NCI-H187 (cell line): ENCODE measurements at regions not wholly inside any gene's neighbourhood (a gene's known extent, or its start where the extent isn't known, plus 50 kb on each side); places are given as distances from the start of the nearest gene placed in this dataset.
"Not testable (repeated sequence)": the region's sequence is repeated elsewhere in the genome, so short reads cannot be mapped to it uniquely, and the experiment has no call there.

ENCODE experiments used
- DNase-seq, 2 experiments: peaks; one replicate each; lab custom pipeline; 2025; lab: John Stamatoyannopoulos, UW

DNA sequence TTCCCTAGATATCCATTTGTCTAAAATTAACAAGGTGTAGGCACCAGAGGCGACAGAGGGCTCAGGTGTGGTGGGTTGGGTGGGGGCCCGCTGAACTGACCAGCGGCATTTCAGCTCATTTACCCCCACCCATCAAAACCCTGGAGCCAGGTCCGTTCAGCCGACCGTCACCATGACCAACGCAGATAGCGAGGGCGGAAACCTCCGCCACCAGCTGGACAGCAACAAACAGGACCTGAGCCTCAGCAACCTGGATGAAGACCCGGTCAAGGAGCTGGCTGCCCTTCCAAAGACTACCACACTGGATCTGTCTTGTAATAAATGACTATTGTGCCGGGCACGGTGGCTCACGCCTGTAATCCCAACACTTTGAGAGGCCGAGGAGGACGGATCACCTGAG is 120.8 kb upstream of the LGSN start:
- DNase-seq: no peak

DNA sequence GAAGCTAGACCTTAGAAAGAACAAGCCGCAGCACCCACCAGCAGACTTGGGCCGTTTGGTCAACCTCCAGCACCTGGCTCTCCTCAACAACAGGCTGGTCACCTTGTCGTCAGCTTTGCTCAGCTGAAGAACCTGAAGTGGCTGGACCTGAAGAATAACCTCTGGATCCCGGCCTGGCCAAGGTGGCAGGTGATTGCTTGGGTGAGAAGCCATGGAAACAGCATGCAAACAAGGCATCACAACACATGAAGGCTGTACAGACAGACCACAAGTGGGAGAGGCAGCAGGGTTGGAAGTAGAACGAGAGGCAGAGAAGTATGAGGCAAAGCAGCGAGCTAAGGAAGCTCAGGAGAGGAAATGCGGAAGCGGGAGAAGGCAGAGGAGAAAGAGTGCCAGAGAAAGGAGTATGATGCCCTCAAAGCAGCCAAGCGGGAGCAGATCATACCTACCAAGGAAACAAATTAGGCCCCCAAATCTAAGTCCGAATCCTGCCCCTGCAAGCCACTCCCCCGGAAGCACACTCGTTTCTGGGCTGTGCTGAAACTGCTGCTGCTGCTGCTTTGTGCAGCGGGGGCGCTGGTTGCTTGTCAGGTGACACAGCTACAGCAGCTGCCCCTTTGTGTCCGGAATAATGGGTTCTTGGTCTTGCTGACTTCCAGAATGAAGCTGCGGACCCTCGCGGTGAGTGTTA is 121.6 kb upstream of the LGSN start:
- DNase-seq: peak in 1 of 2 experiments; percentile 31

DNA sequence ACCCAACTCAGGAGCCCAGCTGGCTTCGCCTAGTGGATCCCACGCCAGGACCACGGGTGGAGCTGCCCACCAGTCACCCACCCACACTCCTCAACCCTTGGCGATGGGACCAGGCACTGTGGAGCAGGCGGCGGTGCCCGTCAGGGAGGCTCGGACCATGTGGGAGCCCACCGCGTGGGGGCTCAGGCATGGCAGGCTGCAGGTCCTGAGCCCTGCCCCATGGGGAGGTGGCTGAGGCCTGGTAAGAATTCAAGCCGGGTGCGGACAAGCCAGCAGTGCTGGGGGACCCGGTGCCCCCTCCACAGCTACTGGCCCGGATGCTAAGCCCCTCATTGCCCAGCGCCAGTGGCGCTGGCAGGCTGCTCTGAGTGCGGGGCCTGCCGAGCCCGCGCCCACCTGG is 123.1 kb upstream of the LGSN start:
- DNase-seq: no peak

DNA sequence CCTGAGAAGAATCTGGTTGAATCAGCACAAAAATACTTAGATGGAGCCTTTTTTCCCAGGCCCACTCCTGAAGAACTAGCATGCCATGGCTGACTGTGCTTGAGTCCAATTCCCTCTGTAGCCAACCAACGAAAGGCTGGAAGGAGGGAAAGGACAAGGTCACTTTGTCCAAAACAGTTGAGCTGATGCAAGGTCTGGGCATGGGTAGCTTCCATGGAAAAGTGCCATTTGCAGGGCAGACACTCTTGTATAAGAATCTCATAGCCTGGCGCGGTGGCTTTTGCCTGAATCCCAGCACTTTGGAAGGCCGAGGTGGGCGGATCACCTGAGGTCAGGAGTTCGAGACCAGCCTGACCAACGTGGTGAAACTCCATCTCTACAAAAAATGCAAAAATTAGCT is 125.0 kb upstream of the LGSN start:
- DNase-seq: no peak

DNA sequence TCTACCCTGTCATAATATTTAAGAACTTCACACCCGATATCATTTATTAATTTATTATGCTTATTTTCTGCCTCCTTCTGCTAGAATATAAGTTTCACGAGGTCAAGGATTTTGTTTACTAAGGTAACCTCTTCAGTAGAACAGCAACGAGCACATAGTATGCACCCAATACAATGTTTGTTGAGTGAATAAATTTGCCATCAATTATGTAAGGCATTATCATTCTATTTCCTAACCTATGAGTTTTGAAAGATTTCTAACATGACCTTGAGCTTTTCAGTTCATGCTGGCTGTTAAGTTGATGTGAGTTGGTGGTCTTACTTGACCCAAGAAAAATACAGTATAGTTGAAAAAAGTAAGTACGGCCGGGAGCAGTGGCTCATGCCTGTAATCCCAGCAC is 125.9 kb upstream of the LOC128125822 start:
- no peak for DNase-seq

DNA sequence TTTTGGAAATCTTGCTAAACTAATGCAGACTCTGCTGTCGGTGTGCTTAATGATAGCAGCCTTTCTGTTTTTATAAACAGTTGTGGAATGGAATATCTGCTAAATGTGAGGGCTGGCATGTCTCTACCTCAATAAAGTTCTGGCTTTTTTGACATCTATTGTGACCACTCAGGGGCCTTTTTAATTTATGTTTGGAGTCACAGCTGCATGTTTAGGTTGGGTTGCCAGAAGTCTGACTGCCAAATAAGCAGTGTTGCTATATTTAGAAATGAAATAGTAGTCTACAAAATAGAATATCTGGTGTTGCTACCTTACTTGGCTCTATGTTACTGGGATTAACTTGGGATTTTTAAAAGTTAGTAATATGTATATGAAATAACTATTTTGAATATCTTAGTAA is 125.1 kb upstream of the LOC128125822 start:
- DNase-seq: no peak

DNA sequence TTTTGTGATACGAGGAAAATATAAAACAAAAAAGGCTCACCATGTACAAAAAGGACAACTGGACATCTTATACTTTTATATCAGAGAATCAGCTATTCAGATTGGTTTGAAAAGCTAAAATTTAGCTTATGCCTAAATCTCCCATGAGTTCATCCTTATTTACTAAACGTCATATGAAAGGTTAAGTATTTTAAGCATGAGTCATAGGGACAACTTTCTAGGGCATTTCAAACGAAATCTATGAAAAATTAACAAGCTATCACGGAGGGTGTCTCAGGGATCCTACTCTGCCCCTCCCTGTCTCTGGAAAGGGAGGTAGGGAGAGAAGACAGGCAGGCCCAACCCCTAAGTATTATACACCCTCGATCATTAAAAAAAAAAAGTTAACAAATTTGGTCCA is 124.1 kb upstream of the LOC128125822 start:
- no peak for DNase-seq

DNA sequence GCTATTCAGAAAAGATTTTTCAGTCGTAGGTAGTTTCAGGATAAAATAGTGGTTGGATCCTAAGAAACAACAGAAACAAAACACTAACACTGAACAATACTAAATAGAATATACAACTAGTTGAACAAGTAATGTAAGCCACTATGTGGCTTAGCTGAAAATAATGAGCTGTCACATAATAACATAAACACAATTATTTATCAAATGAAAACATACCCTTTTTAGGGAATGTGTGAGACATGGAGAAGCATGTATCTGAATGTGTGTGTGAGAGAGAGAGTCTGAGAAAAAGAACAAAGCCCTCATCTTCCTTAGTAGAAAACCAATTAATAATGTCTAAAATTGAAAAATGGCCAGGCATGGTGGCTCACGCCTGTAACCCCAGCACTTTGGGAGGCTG is 122.6 kb upstream of the LOC128125822 start:
- DNase-seq: no peak

DNA sequence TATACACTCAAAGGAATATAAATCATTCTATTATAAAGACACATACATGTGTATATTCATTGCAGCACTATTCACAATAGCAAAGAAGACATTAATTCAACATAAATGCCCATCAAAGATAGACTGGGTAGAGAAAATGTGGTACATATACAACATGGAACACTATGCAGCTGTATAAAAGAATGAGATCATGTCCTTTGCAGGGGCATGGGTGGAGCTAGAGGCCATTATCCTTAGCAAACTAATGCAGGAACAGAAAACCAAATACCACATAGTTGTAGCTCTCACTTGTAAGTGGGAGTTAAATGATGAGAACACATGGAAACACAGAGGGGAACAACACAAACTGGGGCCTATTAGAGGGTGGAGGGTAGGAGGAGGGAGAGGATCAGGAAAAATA is 121.0 kb upstream of the LOC128125822 start:
- no peak for DNase-seq

DNA sequence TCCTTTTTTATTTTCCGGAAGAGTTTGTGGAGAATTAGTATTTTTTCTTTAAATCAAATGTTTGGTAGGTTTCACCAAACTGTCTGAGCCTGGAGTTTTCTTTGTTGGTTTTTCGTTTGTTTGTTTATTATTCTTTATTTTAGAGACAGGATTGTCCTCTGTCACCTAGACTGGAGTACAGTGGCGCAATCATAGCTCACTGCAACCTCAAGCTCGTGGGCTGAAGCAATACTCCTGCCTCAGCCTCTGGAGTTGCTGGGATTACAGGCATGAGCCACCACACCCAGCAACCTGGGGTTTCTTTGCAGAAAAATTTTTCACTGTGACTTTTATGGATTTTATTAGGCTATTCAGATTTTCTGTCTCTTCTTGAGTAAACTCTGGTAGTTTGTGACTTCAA is 120.2 kb upstream of the LOC128125822 start:
- no peak for DNase-seq

DNA sequence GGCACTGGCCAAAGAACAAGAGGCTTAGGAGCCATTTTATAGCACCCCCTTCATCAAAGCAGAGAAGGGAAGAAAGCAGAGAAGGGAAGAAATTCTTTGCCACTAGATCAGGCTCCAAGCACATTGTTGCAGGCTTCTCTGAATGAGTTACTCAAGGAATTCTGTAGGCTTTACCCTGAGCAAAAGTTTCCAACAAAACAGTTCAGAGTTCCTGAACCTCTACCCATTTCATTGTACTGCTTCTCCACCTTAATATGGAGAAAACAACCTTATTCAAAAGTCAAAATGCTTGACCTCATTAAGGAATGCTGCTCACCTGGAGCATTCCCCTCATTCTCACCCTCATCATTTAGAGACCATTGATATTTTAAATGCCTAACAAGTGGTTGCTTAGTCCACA is 115.5 kb upstream of the LOC128125822 start:
- DNase-seq: no peak

DNA sequence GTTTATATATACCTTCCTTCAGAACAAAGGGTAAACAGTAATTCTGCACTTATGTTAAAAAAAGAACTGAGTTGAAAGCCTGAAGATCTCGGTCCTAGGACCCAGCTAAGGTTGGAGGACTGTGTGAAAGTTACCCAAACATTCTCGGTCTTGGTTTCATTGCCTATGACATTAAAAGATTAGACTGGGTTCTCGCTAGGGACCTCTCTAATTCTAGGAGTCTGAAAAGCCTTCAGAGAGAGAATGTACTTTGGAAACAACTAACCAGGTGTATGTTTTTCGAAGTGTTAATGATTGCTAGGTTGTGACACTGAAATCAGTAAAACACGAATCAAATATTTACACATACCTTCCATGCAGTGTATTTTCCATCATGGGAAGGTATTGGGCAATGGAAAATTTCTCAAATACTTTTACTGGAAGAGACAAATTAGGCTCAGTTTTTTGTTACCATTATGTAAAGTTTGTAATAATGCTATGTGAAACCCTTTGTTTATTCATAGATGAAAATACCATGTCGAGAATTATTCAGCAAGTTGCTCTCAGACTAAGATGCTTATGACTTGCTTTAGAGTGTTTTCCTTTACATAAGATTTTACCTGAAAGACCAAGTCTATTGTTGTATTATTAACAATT is 113.7 kb upstream of the LOC128125822 start:
- DNase-seq: no peak

DNA sequence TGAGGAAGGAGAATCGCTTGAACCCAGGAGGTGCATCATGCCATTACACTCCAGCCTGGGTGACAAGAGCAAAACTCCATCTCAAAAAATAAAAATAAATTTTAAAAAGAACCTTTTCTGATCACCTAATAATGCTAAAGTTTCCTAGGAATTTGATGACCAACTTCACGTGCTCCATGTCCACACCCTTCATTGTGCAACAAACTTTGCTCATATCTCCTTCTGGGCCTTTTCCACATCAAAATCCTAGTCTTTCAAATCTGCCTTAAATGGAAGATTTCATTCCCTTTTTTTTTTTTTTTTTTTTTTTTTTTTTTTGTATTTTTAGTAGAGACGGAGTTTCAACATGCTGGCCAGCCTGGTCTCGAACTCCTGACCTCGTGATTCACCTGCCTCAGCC is 112.5 kb upstream of the LOC128125822 start:
- no peak for DNase-seq

DNA sequence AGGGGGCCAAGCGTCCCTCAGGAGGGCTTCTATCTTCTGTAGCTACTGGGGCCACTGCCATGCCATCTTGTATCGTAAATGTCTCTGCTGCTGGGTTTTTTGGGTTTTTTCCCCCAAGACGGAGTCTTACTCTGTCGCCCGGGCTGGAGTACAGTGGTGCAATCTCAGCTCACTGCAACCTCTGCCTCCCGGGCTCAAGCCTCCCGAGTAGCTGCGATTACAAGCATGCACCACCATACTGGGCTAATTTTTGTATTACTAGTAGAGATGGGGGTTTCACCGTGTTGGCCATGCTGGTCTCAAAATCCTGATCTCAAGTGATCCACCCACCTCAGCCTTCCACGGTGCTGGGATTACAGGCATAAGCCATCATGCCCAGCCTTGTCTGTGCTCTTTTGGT is 111.3 kb upstream of the LOC128125822 start:
- no peak for DNase-seq

DNA sequence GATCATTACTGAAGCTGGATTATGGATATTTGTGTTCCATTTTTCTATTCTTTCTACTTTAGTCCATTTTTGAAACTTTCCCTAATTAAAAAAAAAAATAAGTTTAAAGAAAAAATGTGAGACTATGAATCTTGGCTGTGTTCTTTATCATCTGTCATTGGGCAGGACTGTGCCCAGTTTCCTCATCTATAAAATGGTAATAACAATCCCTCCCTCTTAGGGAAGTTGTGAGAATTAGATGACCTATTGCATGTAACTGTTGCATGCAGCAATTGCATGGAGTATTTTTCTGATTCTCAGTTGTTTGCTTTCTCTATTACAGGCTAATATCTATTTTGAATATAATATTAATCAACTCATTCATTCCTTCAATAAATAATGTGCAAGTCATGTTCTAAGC is 108.2 kb upstream of the LOC128125822 start:
- no peak for DNase-seq

DNA sequence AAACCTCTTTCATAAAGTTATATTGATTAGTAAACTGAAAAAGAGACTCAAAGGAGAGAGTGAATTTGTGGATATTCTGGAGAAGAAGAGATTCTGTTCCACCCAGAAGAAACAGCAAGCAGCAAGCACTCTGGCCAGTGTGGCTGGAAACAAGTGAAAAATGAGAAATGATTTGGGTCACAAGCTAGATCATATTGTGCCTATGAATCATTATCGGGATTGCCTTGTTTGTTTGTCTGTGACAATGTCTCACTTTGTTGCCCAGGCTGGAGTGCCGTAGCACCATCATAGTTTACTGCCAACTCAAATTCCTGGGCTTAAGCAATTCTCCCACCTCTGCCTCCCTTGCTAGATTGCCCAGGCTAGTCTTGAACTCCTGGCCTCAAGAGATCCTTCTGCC is 106.5 kb upstream of the LOC128125822 start:
- DNase-seq: no peak

DNA sequence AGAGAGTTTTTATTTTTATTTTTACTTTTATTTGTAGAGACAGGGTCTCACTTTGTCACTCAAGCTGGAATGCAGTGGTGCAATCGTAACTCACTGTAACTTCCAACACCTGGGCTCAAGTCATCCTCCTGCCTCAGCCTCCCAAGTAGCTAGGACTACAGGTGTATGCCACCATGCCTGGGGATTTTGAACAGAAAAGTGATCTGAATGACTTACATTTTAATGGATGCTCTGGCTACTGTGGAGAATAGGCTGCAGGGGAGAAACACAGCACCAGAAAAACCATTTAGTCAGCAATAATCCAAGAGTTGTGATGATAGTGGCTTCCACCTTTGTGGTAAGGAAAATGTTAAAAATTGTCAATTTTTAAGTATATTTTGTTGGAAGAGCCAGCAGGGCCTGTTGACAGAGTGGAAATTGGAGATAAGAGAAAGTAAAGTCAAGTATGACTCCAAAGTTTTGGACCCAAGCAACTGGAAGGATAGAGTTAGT is 106.0 kb upstream of the LOC128125822 start:
- DNase-seq: no peak

DNA sequence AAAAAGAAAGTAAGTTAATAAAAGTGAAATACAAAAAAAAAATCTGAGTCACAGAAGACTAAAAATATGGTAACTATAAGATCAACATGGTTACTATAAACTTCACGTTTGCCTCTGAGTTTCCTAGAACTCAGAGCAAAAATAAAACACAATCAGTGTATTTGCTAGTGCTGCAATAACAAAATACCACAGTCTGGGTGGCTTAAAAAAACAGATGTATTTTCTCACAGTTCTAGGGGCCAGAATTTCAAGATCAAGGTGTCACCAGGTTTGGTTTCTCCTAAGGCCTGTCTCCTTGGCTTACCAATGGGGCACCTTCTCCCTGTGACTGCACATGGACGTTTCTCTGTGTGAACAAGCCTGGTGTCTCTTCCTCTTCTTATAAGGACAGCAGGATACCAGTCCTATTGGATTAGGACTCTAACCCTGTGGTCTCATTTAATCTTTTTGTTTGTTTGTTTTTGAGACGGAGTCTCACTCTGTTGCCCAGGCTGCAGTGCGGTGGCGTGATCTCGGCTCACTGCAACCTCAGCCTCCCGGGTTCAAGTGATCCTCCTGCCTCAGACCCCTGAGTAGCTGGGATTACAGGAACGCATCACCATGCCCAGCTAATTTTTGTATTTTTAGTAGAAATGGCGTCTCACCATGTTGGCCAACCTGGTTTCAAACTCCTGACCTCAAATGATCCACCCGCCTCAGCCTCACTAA is 104.9 kb upstream of the LOC128125822 start:
- DNase-seq: no peak

DNA sequence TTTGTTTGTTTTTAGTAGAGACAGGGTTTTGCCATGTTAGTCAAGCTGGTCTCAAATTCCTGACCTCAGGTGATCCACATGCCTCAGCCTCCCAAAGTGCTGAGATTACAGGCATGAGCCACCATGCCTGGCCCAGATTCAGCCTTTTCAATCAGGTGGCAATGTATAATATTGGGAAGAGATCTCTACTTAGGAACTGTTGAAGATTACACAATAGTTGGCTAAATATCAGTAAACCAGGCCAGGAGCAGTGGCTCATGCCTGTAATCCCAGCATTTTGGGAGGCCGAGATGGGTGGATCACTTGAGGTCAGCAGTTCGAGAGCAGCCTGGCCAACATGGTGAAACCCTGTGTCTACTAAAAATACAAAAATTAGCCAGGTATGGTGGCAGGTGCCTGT is 101.1 kb upstream of the LOC128125822 start:
- not testable (repeated sequence) for DNase-seq

DNA sequence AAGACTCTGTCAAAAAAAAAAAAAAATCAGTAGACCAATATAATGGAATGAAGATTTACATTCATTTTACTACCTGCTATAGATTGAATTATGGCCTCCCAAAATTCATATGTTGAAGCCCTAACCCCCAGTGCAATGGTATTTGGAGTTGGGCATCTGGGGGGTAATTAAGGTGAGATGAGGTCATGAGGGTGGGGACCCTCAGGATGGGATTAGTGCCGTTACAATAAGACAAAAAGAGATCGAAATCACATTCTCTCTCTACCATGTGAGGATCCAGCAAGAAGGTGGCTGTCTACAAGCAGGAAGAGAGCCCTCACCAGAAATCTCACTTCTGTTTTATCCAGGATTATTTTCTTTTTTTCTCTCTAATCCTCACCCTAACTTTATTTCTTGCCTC is 100.6 kb upstream of the LOC128125822 start:
- DNase-seq: no peak

DNA sequence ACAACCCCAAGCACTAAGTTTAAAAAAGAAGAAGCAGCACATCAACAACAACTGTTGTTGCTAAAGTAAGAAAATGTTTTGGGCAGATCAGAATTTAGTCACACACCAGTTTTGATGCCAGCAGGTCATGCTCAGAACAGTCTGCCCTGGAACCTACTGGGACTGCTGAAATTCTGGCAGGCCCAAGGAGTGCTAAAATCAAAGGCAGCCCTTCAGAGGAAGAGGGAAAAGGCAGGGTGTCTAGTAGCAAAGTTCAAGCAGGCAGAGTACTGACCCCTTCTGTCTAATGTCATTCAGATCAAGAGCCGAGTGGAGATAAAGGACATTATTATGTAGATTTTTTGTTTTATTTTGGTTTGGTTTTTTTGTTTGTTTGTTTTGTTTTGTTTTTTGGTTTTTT is 96.6 kb upstream of the LOC128125822 start:
- DNase-seq: no peak

DNA sequence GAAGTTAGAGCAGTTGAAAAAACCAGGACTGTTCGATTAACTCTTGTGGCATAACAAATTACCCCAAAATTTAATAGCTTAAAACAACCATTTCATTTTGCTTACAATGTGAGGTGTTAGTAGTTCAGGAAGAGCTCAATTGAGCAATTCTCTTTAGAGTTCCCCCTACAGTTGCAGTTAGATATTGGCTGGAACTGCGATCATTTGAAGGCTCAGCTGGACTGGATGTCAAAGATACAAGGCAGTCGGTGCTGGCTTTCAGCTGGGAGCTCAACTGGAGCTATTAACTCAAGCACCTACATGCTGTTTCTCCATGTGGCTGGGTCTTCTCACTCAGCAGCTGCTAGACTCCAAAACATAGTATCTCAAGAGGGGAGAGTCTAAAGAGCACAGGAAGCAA is 96.0 kb upstream of the LOC128125822 start:
- DNase-seq: no peak

DNA sequence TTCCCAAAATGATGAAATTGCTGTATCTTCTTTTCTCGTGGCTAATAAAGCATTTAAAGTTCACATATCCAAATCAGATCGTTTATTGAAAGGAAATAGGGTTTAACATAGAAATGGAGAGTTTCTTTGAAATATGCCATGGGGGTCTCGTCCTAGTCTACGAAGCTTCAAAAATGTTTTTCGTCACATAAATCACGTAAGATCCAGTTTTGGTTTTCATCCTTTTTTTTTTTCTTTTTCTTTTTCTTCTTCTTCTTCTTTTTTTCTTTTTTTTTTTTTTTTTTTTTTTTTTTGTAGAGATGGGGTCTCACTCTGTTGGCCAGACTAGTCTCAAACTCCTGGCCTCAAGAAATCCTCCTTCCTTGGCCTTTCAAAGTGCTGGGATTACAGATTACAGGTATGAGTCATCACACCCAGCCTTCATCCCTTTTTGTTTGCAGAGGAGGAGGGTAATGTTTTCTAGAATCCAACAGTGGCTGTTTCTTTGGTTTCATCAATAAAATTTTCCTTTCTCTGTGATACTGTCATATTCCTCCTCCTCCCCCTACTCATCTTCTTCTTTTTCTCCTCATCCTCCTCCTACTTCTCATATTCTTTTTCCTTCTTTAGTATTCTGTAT is 94.7 kb upstream of the LOC128125822 start:
- no peak for DNase-seq
